NT2/D1 (cell line): ENCODE measurements at regions not wholly inside any gene's neighbourhood (a gene's known extent, or its start where the extent isn't known, plus 50 kb on each side); places are given as distances from the start of the nearest gene placed in this dataset.

Experiments used
- DNase-seq: peaks from one replicate; pipeline ENCODE4 v3.0.0-alpha.2; 2011; ENCODE audit warnings: low read depth, low spot score
- H3K27me3 ChIP-seq: 2 replicates; pipeline ENCODE4 v1.6.0; 2011; ENCODE audit warnings: mild to moderate bottlenecking; ENCODE audit not compliant: insufficient read length, insufficient read depth
- H3K36me3 ChIP-seq: 2 replicates; pipeline ENCODE4 v1.6.1; 2011; ENCODE audit warnings: mild to moderate bottlenecking, low read length, mixed read lengths; ENCODE audit not compliant: insufficient read depth, insufficient read length
- H3K4me1 ChIP-seq: 2 replicates; pipeline ENCODE4 v1.5.1; 2011; ENCODE audit not compliant: insufficient read depth, insufficient read length
- H3K4me3 ChIP-seq: 2 replicates; pipeline ENCODE4 v1.5.1; 2011; ENCODE audit warnings: low read depth; ENCODE audit not compliant: insufficient read length
- H3K9ac ChIP-seq: 2 replicates; pipeline ENCODE4 v1.6.0; 2011; ENCODE audit warnings: low read depth; ENCODE audit not compliant: insufficient read length
- H3K9me3 ChIP-seq: 2 replicates; pipeline ENCODE4 v1.5.1; 2011; ENCODE audit warnings: mild to moderate bottlenecking, low read length; ENCODE audit not compliant: insufficient read depth
- SUZ12 ChIP-seq: IDR thresholded peaks from 2 replicates; pipeline ENCODE4 v1.6.1; 2011; ENCODE audit not compliant: insufficient read length, insufficient read depth; ENCODE audit errors: extremely low read depth
- YY1 ChIP-seq: IDR thresholded peaks from 2 replicates; pipeline ENCODE4 v1.6.1; 2011; ENCODE audit not compliant: insufficient read length, insufficient read depth
- ZNF274 ChIP-seq: IDR thresholded peaks from 2 replicates; pipeline ENCODE4 v1.6.1; 2011; ENCODE audit warnings: mild to moderate bottlenecking, low read depth, low read length

- Histone ChIP-seq H3K36me3 (no peaks in the 10 kb centered on the region), H3K4me1 (no peaks in the 10 kb centered on the region), H3K9ac (no peak overlapping the region), H3K4me3 (no peak overlapping the region), H3K27me3 (no peaks in the 10 kb centered on the region), H3K9me3 (no peaks in the 10 kb centered on the region)
- no peak for DNase-seq
- no peak for TF ChIP-seq SUZ12
- no peak for TF ChIP-seq YY1
- no peak for TF ChIP-seq ZNF274
These were observed 196.6 kb upstream of the TMTC1 start for GRCh38 chr12:29980304-29980703.

- Histone ChIP-seq H3K4me1 (no peaks in the 10 kb centered on the region), H3K9me3 (peaks cover 9% of the 10 kb centered on the region)
- TF ChIP-seq ZNF274: no peak
These were observed 187.7 kb upstream of the TMTC1 start for GRCh38 chr12:29971446-29971845.

GRCh38 chr12:29970501-29970900 lies 186.8 kb upstream of the TMTC1 start:
- no peaks in the 10 kb centered on the region for H3K27me3 ChIP-seq
- DNase-seq: no peak

More at GRCh38 chr12:29971446-29971845, 187.7 kb upstream of the TMTC1 start:
- H3K9ac ChIP-seq: no peak overlapping the region
- no peaks in the 10 kb centered on the region for H3K27me3 ChIP-seq
- no peaks in the 10 kb centered on the region for H3K36me3 ChIP-seq
- no peak overlapping the region for H3K4me3 ChIP-seq
- no peak for DNase-seq

GRCh38 chr12:29962276-29963035 lies 178.7 kb upstream of the TMTC1 start:
- DNase-seq: no peak
- Histone ChIP-seq H3K4me3 (no peak overlapping the region), H3K9me3 (no peaks in the 10 kb centered on the region), H3K4me1 (no peaks in the 10 kb centered on the region), H3K27me3 (no peaks in the 10 kb centered on the region), H3K9ac (no peak overlapping the region), H3K36me3 (no peaks in the 10 kb centered on the region)
- TF ChIP-seq ZNF274 (no peak), SUZ12 (no peak), YY1 (no peak)

More at GRCh38 chr12:29970501-29970900, 186.8 kb upstream of the TMTC1 start:
- Histone ChIP-seq H3K36me3 (no peaks in the 10 kb centered on the region), H3K4me3 (no peak overlapping the region), H3K9me3 (peaks cover 9% of the 10 kb centered on the region), H3K4me1 (no peaks in the 10 kb centered on the region), H3K9ac (no peak overlapping the region)
- TF ChIP-seq SUZ12 (no peak), YY1 (no peak)

GRCh38 chr12:29961231-29961630 lies 177.5 kb upstream of the TMTC1 start:
- no peak overlapping the region for H3K4me3 ChIP-seq
- no peak for DNase-seq
- H3K9me3 ChIP-seq: no peaks in the 10 kb centered on the region
- no peak overlapping the region for H3K9ac ChIP-seq
- no peaks in the 10 kb centered on the region for H3K4me1 ChIP-seq
- H3K27me3 ChIP-seq: no peaks in the 10 kb centered on the region
- no peak for TF ChIP-seq YY1
- TF ChIP-seq ZNF274: no peak
- TF ChIP-seq SUZ12: no peak
- H3K36me3 ChIP-seq: no peaks in the 10 kb centered on the region

- TF ChIP-seq YY1: no peak
- no peak for TF ChIP-seq SUZ12
- no peak for TF ChIP-seq ZNF274
- H3K9ac ChIP-seq: no peak overlapping the region
- H3K36me3 ChIP-seq: no peaks in the 10 kb centered on the region
These were observed 176.4 kb upstream of the TMTC1 start for GRCh38 chr12:29960122-29960521.

GRCh38 chr12:29957835-29958234 lies 174.1 kb upstream of the TMTC1 start:
- Histone ChIP-seq H3K27me3 (no peaks in the 10 kb centered on the region), H3K36me3 (no peaks in the 10 kb centered on the region), H3K4me3 (no peak overlapping the region), H3K4me1 (no peaks in the 10 kb centered on the region), H3K9me3 (peaks cover 7% of the 10 kb centered on the region; the same call in 1 of the 2 replicates), H3K9ac (no peak overlapping the region)
- no peak for DNase-seq
- no peak for TF ChIP-seq YY1
- no peak for TF ChIP-seq SUZ12
- TF ChIP-seq ZNF274: no peak

More at GRCh38 chr12:29960122-29960521, 176.4 kb upstream of the TMTC1 start:
- H3K9me3 ChIP-seq: peaks cover 7% of the 10 kb centered on the region; the same call in 1 of the 2 replicates
- H3K4me3 ChIP-seq: no peak overlapping the region
- no peak for DNase-seq
- H3K27me3 ChIP-seq: no peaks in the 10 kb centered on the region
- no peaks in the 10 kb centered on the region for H3K4me1 ChIP-seq
